Hepatocyte (in vitro differentiated cells): ENCODE measurements at regions not wholly inside any gene's neighbourhood (a gene's known extent, or its start where the extent isn't known, plus 50 kb on each side); places are given as distances from the start of the nearest gene placed in this dataset.
"Not testable (repeated sequence)": the region's sequence is repeated elsewhere in the genome, so short reads cannot be mapped to it uniquely, and the experiment has no call there.

ENCODE experiments used
- CTCF ChIP-seq: fragments of 200-600 bp; sonication (generic); IDR thresholded peaks from 2 replicates; pipeline ENCODE4 v1.5.1; 2016; ENCODE audit warnings: antibody characterized with exemption, mild to moderate bottlenecking; ENCODE audit not compliant: poor library complexity
- EZH2 ChIP-seq: fragments of 200-600 bp; sonication (generic); IDR thresholded peaks from 2 replicates; pipeline ENCODE4 v1.6.1; 2016; ENCODE audit warnings: antibody characterized with exemption, mild to moderate bottlenecking, borderline replicate concordance
- EZH2phosphoT487 ChIP-seq: fragments of 200-600 bp; sonication (generic); IDR thresholded peaks from one replicate; pipeline ENCODE4 v1.6.1; 2018; ENCODE audit warnings: antibody characterized with exemption, mild to moderate bottlenecking, low read depth, moderate library complexity; ENCODE audit not compliant: unreplicated experiment, severe bottlenecking

GRCh38 chrX:124181515-124181914 lies 150.9 kb upstream of the TEX13D start:
- TF ChIP-seq CTCF, EZH2, EZH2phosphoT487: not testable (repeated sequence)
